ENCODE measurements at regions not wholly inside any gene's neighbourhood (a gene's known extent, or its start where the extent isn't known, plus 50 kb on each side); places are given as distances from the start of the nearest gene placed in this dataset.

GRCh38 chr9:25048098-25048724, 502.5 kb upstream of the IZUMO3 start:
- Histone ChIP-seq H3K4me2 (ENCODE audit: low read depth, low read length) (no peak overlapping the region), H3K27me3 (ENCODE audit: control insufficient read depth, insufficient read depth, low read length) (no peaks in the 10 kb centered on the region), H3K9me3 (ENCODE audit: control insufficient read depth, insufficient read depth, low read length) (peaks cover 3% of the 10 kb centered on the region; the same call in 1 of the 2 replicates), H2BK5ac (ENCODE audit: low read depth, low read length, poor library complexity, severe bottlenecking) (no peak overlapping the region), H3K79me1 (ENCODE audit: low read depth in 1 of 2, low read length in 2 of 2) (no peaks in the 10 kb centered on the region), H3K18ac (ENCODE audit: low read depth, low read length) (no peak overlapping the region), H4K20me1 (ENCODE audit: insufficient read depth, low read length) (no peaks in the 10 kb centered on the region), H3K4me3 (ENCODE audit: insufficient read depth, low read depth, low read length) (no peak overlapping the region), H3K36me3 (ENCODE audit: control insufficient read depth, insufficient read depth, low read length) (no peaks in the 10 kb centered on the region), H3K4ac (ENCODE audit: low read depth, low read length) (no peak overlapping the region), H3K9me1 (ENCODE audit: insufficient read depth, low read length) (no peaks in the 10 kb centered on the region), H2BK15ac (ENCODE audit: low read depth, low read length) (no peak overlapping the region), H3K4me1 (ENCODE audit: control insufficient read depth, insufficient read depth, low read length) (no peaks in the 10 kb centered on the region), H2BK120ac (ENCODE audit: low read depth, low read length) (no peak overlapping the region), H3K56ac (ENCODE audit: extremely low read depth, insufficient read depth, low read length) (no peak overlapping the region), H3K27ac (ENCODE audit: insufficient read depth, low read length) (no peak overlapping the region), H3K14ac (replicated peaks; ENCODE audit: low read depth, low read length) (no peak overlapping the region), H4K5ac (ENCODE audit: low read depth, low read length) (no peak overlapping the region), H4K91ac (ENCODE audit: insufficient read depth, low read depth, low read length) (no peak overlapping the region), H2AK9ac (replicated peaks; ENCODE audit: low read depth, low read length, poor library complexity) (no peak overlapping the region), H3K9ac (ENCODE audit: low read depth, low read length) (no peak overlapping the region), H2AK5ac (ENCODE audit: low read depth, low read length) (no peak overlapping the region), H2BK20ac (ENCODE audit: low read depth, low read length) (no peak overlapping the region), H4K8ac (ENCODE audit: low read depth in 2 of 2, low read length in 2 of 2) (no peak overlapping the region), H3K23ac (ENCODE audit: low read depth, low read length) (no peak overlapping the region), H2AFZ (replicated peaks; ENCODE audit: low read length, poor library complexity) (no peak overlapping the region)
- ATAC-seq (ENCODE audit: low read depth) (no peak), DNase-seq (no peak)
- intact Hi-C loops (cut with micrococcal nuclease), result no loop called here
- in situ Hi-C loops (cut with MboI; ENCODE audit: low sequenced_read_pairs), result no loop called here
- POLR2A ChIA-PET (ENCODE audit: unreplicated experiment), result no interaction called here
- TF ChIP-seq MAFK (IDR thresholded peaks at IDR 0.05; ENCODE audit: low read depth, low read length), result no peak
- TF ChIP-seq USF2 (IDR thresholded peaks at IDR 0.05; ENCODE audit: low read depth, low read length), result no peak
- TF ChIP-seq MXI1 (IDR thresholded peaks at IDR 0.05; ENCODE audit: borderline replicate concordance, low read depth, low read length), result no peak
- TF ChIP-seq RAD21 (IDR thresholded peaks at IDR 0.05; ENCODE audit: low read length), result no peak
- no peak for TF ChIP-seq BHLHE40 (IDR thresholded peaks at IDR 0.05; ENCODE audit: low read depth, low read length)
- no peak for TF ChIP-seq MAZ (IDR thresholded peaks at IDR 0.05; ENCODE audit: borderline replicate concordance, low read depth, low read length)
- TF ChIP-seq NFE2L2 (IDR thresholded peaks at IDR 0.05; ENCODE audit: low read depth, low read length), result no peak
- no peak for TF ChIP-seq RCOR1 (IDR thresholded peaks at IDR 0.05; ENCODE audit: insufficient replicate concordance, low read length)
- TF ChIP-seq RFX5 (IDR thresholded peaks at IDR 0.05; ENCODE audit: low read depth, low read length), result no peak
- no peak for TF ChIP-seq POLR2A (IDR thresholded peaks at IDR 0.05; ENCODE audit: low read depth, low read length)
- TF ChIP-seq CEBPB (IDR thresholded peaks at IDR 0.05; ENCODE audit: low read depth, low read length), result no peak
- TF ChIP-seq CTCF (conservative IDR thresholded peaks at IDR 0.05; ENCODE audit: low read depth, low read length), result no peak
- TF ChIP-seq SMC3 (IDR thresholded peaks at IDR 0.05; ENCODE audit: low read depth, low read length), result no peak
- no peak for TF ChIP-seq CHD1 (IDR thresholded peaks at IDR 0.05; ENCODE audit: low read depth, low read length)
- no CpG with 5 or more reads among the region's 1 CpG for WGBS, 2 experiments (ENCODE audit: extremely low coverage in 2 of 2, insufficient read length in 1 of 2)
- CTCF ChIA-PET, result no interaction called here
- dilution Hi-C loops (cut with HindIII; ENCODE audit: low sequenced_read_pairs, unreplicated experiment), result no loop called here
- BruUV-seq (replicated peaks), result no TSS peak

All from IMR-90 (cell line).